GM12878 (cell line): ENCODE measurements at regions not wholly inside any gene's neighbourhood (a gene's known extent, or its start where the extent isn't known, plus 50 kb on each side); places are given as distances from the start of the nearest gene placed in this dataset.

ENCODE experiments used
- CBX3 ChIP-seq: fragments of 200-600 bp; sonication (generic); IDR thresholded peaks from 2 replicates; pipeline ENCODE4 v1.6.1; 2016; ENCODE audit warnings: low read depth, borderline replicate concordance
- CHD2 ChIP-seq: IDR thresholded peaks from 2 replicates; pipeline ENCODE4 v1.6.1; 2011; ENCODE audit warnings: low read depth, low read length, improper control_type of control experiment, borderline replicate concordance
- CREM ChIP-seq: IDR thresholded peaks from 2 replicates; pipeline ENCODE4 v1.6.1; 2014; ENCODE audit warnings: antibody characterized with exemption, low read depth
- GABPA ChIP-seq: IDR thresholded peaks from 2 replicates; pipeline ENCODE4 v1.6.1; 2014; ENCODE audit warnings: antibody characterized with exemption, low read depth, mild to moderate bottlenecking, inconsistent platforms
- GATAD2B ChIP-seq: fragments of 450-650 bp; conservative IDR thresholded peaks from 2 replicates; pipeline ENCODE4 v1.6.1; 2017; ENCODE audit warnings: low read depth, mild to moderate bottlenecking, moderate library complexity
- IKZF1 ChIP-seq: fragments of 450-650 bp; conservative IDR thresholded peaks from 2 replicates; pipeline ENCODE4 v1.6.1; 2017; ENCODE audit warnings: antibody characterized with exemption, mild to moderate bottlenecking
- MTA2 ChIP-seq: fragments of 450-650 bp; IDR thresholded peaks from 2 replicates; pipeline ENCODE4 v1.6.1; 2016; ENCODE audit warnings: low read depth, mild to moderate bottlenecking, moderate library complexity
- MTA3 ChIP-seq: IDR thresholded peaks from 2 replicates; pipeline ENCODE4 v1.6.1; 2012; ENCODE audit warnings: low read length, inconsistent platforms, borderline replicate concordance
- NFYA ChIP-seq: IDR thresholded peaks from 2 replicates; pipeline ENCODE4 v1.6.1; 2011; ENCODE audit warnings: low read depth, mild to moderate bottlenecking, low read length, improper control_type of control experiment, borderline replicate concordance
- NFYB ChIP-seq: IDR thresholded peaks from 2 replicates; pipeline ENCODE4 v1.6.1; 2011; ENCODE audit warnings: low read depth, mild to moderate bottlenecking, low read length, improper control_type of control experiment, moderate library complexity; ENCODE audit not compliant: insufficient read depth
- NRF1 ChIP-seq: conservative IDR thresholded peaks from 2 replicates; pipeline ENCODE4 v1.6.1; 2011; ENCODE audit warnings: mild to moderate bottlenecking, low read depth, low read length, improper control_type of control experiment
- POLR2AphosphoS2 ChIP-seq: IDR thresholded peaks from 2 replicates; pipeline ENCODE4 v1.6.1; 2011; ENCODE audit warnings: low read depth, mild to moderate bottlenecking, low read length, improper control_type of control experiment, moderate library complexity
- RELA ChIP-seq: fragments of 450-650 bp; IDR thresholded peaks from 2 replicates; pipeline ENCODE4 v1.8.0; 2014; ENCODE audit warnings: borderline replicate concordance; ENCODE audit not compliant: partially characterized antibody
- SP1 ChIP-seq: IDR thresholded peaks from one replicate; pipeline ENCODE4 v1.6.1; 2011; ENCODE audit warnings: low read depth, low read length
- SREBF2 ChIP-seq: IDR thresholded peaks from 2 replicates; pipeline ENCODE4 v1.6.1; 2012; ENCODE audit warnings: mild to moderate bottlenecking, low read length
- WRNIP1 ChIP-seq: IDR thresholded peaks from 2 replicates; pipeline ENCODE4 v1.6.1; 2011; ENCODE audit warnings: low read depth, low read length, improper control_type of control experiment, borderline replicate concordance
- YBX1 ChIP-seq: fragments of 450-650 bp; IDR thresholded peaks from 2 replicates; pipeline ENCODE4 v1.6.1; 2016; ENCODE audit warnings: antibody characterized with exemption
- ZNF217 ChIP-seq: fragments of 450-650 bp; IDR thresholded peaks from 2 replicates; pipeline ENCODE4 v1.6.1; 2017; ENCODE audit warnings: antibody characterized with exemption, mild to moderate bottlenecking
- ZNF274 ChIP-seq: IDR thresholded peaks from one replicate; pipeline ENCODE4 v1.8.0; 2011; ENCODE audit not compliant: insufficient read length, insufficient read depth
- TF ChIP-seq, protein P1 (sequence below): fragments of 150-350 bp; IDR thresholded peaks from 2 replicates; pipeline ENCODE4 v1.6.1; 2016; ENCODE audit warnings: low read depth, low read length
- TF ChIP-seq, protein P2 (sequence below): fragments of 450-650 bp; IDR thresholded peaks from 2 replicates; pipeline ENCODE4 v1.6.1; 2016; ENCODE audit warnings: mild to moderate bottlenecking
- TF ChIP-seq, protein P3 (sequence below): IDR thresholded peaks from 2 replicates; pipeline ENCODE4 v1.6.1; 2012; ENCODE audit warnings: low read depth, low read length, improper control_type of control experiment
- TF ChIP-seq, protein P4 (sequence below), 3 experiments: IDR thresholded peaks in 2 of 3; conservative IDR thresholded peaks in 1 of 3; 2 replicates each; pipeline ENCODE4 v1.5.1; 2011; ENCODE audit warnings: low read depth in 3 of 3, low read length in 3 of 3, mild to moderate bottlenecking in 3 of 3, control low read depth in 2 of 3, moderate library complexity in 2 of 3, inconsistent platforms in 1 of 3, mixed read lengths in 1 of 3; ENCODE audit not compliant: control insufficient read depth in 2 of 3, insufficient read depth in 1 of 3; ENCODE audit errors: extremely low read depth in 1 of 3

DNA sequence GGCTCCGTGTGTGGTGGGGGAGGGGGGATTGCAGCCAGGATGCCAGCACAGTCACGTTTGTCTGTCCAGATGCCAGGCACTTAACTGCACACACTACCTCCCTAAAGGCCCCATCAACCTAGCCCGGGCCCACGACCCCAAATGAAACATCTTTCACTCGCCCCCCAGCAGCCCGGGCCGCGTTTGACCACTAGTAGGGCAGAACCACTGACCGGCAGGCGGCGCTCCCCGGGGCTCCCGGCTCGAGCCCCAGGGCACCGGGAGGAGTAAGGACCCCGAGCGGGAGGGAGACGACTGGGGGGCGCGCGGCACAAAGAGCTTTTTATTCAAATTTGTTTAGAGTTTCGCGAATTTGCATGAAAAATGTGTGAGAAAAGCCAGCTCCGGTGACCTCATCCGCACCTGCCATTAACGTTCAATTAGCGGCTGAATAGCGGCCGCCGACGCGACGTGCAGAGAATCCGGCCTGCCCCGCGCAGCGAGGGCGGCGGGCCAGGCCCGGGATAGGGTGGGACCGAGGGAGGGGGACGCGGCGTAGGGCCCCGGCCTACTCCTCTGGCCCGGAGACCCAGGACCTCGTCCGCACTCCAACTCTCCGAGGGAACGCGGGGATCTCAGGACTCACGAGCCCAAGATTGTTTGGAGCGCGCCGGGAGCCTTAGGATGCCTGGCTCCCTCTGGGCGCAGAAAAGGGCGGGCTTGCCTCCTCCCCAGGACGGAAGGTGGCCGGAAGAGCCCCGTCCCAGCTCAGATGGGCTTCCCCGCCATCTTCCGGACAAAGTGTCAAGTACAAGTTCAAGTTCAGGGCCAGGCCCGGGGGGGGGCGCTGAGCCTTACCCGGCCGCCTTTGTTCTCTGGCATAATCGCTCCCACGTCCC is 64.9 kb upstream of the POLG start (continued):
- TF ChIP-seq NFYB (no peak), MTA3 (no peak), ZNF274 (no peak), IKZF1 (peak; percentile 48), YBX1 (no peak), SREBF2 (no peak), POLR2AphosphoS2 (no peak), RELA (no peak), CHD2 (no peak), ZNF217 (no peak), NRF1 (no peak), CREM (peak; percentile 11; the same call in 1 of the 2 replicates), GABPA (0 out of 2 replicates have a peak, but pooled peaks have one; percentile 52), SP1 (no peak), WRNIP1 (no peak), CBX3 (no peak), NFYA (no peak), GATAD2B (0 out of 2 replicates have a peak, but pooled peaks have one; percentile 14), MTA2 (no peak)
- TF ChIP-seq, protein P1, sequence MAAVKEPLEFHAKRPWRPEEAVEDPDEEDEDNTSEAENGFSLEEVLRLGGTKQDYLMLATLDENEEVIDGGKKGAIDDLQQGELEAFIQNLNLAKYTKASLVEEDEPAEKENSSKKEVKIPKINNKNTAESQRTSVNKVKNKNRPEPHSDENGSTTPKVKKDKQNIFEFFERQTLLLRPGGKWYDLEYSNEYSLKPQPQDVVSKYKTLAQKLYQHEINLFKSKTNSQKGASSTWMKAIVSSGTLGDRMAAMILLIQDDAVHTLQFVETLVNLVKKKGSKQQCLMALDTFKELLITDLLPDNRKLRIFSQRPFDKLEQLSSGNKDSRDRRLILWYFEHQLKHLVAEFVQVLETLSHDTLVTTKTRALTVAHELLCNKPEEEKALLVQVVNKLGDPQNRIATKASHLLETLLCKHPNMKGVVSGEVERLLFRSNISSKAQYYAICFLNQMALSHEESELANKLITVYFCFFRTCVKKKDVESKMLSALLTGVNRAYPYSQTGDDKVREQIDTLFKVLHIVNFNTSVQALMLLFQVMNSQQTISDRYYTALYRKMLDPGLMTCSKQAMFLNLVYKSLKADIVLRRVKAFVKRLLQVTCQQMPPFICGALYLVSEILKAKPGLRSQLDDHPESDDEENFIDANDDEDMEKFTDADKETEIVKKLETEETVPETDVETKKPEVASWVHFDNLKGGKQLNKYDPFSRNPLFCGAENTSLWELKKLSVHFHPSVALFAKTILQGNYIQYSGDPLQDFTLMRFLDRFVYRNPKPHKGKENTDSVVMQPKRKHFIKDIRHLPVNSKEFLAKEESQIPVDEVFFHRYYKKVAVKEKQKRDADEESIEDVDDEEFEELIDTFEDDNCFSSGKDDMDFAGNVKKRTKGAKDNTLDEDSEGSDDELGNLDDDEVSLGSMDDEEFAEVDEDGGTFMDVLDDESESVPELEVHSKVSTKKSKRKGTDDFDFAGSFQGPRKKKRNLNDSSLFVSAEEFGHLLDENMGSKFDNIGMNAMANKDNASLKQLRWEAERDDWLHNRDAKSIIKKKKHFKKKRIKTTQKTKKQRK = no peak
- TF ChIP-seq, protein P2, sequence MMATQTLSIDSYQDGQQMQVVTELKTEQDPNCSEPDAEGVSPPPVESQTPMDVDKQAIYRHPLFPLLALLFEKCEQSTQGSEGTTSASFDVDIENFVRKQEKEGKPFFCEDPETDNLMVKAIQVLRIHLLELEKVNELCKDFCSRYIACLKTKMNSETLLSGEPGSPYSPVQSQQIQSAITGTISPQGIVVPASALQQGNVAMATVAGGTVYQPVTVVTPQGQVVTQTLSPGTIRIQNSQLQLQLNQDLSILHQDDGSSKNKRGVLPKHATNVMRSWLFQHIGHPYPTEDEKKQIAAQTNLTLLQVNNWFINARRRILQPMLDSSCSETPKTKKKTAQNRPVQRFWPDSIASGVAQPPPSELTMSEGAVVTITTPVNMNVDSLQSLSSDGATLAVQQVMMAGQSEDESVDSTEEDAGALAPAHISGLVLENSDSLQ = no peak
- TF ChIP-seq, protein P3, sequence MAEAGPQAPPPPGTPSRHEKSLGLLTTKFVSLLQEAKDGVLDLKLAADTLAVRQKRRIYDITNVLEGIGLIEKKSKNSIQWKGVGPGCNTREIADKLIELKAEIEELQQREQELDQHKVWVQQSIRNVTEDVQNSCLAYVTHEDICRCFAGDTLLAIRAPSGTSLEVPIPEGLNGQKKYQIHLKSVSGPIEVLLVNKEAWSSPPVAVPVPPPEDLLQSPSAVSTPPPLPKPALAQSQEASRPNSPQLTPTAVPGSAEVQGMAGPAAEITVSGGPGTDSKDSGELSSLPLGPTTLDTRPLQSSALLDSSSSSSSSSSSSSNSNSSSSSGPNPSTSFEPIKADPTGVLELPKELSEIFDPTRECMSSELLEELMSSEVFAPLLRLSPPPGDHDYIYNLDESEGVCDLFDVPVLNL = no peak
- TF ChIP-seq, protein P4, sequence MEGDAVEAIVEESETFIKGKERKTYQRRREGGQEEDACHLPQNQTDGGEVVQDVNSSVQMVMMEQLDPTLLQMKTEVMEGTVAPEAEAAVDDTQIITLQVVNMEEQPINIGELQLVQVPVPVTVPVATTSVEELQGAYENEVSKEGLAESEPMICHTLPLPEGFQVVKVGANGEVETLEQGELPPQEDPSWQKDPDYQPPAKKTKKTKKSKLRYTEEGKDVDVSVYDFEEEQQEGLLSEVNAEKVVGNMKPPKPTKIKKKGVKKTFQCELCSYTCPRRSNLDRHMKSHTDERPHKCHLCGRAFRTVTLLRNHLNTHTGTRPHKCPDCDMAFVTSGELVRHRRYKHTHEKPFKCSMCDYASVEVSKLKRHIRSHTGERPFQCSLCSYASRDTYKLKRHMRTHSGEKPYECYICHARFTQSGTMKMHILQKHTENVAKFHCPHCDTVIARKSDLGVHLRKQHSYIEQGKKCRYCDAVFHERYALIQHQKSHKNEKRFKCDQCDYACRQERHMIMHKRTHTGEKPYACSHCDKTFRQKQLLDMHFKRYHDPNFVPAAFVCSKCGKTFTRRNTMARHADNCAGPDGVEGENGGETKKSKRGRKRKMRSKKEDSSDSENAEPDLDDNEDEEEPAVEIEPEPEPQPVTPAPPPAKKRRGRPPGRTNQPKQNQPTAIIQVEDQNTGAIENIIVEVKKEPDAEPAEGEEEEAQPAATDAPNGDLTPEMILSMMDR (IDR thresholded peaks at IDR 0.05 in 2 of 3, conservative IDR thresholded peaks at IDR 0.05 in 1 of 3; ENCODE audit: control insufficient read depth in 2 of 3, extremely low read depth in 1 of 3, insufficient read depth in 1 of 3, low read depth in 3 of 3, low read length in 3 of 3) = peak; percentile 52 to 75 (median 67)
